HepG2 (cell line): ENCODE measurements at regions not wholly inside any gene's neighbourhood (a gene's known extent, or its start where the extent isn't known, plus 50 kb on each side); places are given as distances from the start of the nearest gene placed in this dataset.

Source experiments
- ATAC-seq: fragments of 200-7000 bp; cut with Tn5 transposase; 3 replicates; pipeline ENCODE4 v1.9.1; 2020; ENCODE audit warnings: mild to moderate bottlenecking, moderate library complexity
- BruUV-seq: library from RNA; stranded (reverse); fragments of 400-500 nt; replicated peaks from 2 replicates; lab custom pipeline; 2021; lab: Mats Ljungman, UMichigan
- CTCF ChIA-PET: fragments of 300-600 bp; formaldehyde crosslinking; extraction: SDS; loops from one replicate; lab custom pipeline; 2021; ENCODE audit warnings: low total read pairs, inconsistent platforms, low intra/inter-chr PET ratio; lab: Yijun Ruan, JAX
- POLR2A ChIA-PET: fragments of 350-600 bp; sonication (Branson Sonifier 250); formaldehyde crosslinking; loops from one replicate; lab custom pipeline; 2020; ENCODE audit warnings: antibody characterized with exemption, inconsistent platforms; lab: Yijun Ruan, JAX
- DNase-seq: peaks from one replicate; pipeline ENCODE4 v3.0.0-alpha.2; 2015; ENCODE audit warnings: low spot score
- FAIRE-seq: peaks from 3 replicates; lab custom pipeline; 2011; peaks lifted over from hg19 to GRCh38; lab: Jason Lieb, UNC
- H2AFZ ChIP-seq: one replicate; pipeline ENCODE4 v1.6.1; 2011; ENCODE audit warnings: low read length, inconsistent platforms
- H3K27ac ChIP-seq: fragments of 300-600 bp; 3 replicates; pipeline ENCODE4 v1.8.0; 2011; ENCODE audit warnings: mixed run types, mild to moderate bottlenecking, mixed read lengths, low read length, inconsistent platforms; ENCODE audit not compliant: insufficient read depth; ENCODE audit errors: extremely low read length
- H3K27me3 ChIP-seq, 2 experiments: fragments of 200-600 bp in 1 of 2; 2 replicates in 1 of 2; 3 replicates in 1 of 2; pipeline versions ENCODE4 v1.6.0 to v1.8.0; 2011; ENCODE audit warnings: low read length in 2 of 2, mild to moderate bottlenecking in 2 of 2, moderate library complexity in 2 of 2, inconsistent platforms in 1 of 2; ENCODE audit not compliant: insufficient read depth in 2 of 2, control insufficient read depth in 1 of 2
- H3K36me3 ChIP-seq, 2 experiments: fragments of 200-600 bp in 1 of 2; replicated peaks in 1 of 2; 2 replicates in 1 of 2; 3 replicates in 1 of 2; pipeline versions ENCODE4 v1.5.1 to v1.8.0; 2011; ENCODE audit warnings: low read length in 2 of 2, inconsistent platforms in 1 of 2; ENCODE audit not compliant: insufficient read depth in 2 of 2, control insufficient read depth in 1 of 2
- H3K4me1 ChIP-seq: 2 replicates; pipeline ENCODE4 v1.5.1; 2012; ENCODE audit warnings: low read length, inconsistent platforms; ENCODE audit not compliant: insufficient read depth
- H3K4me2 ChIP-seq: 2 replicates; pipeline ENCODE4 v1.6.0; 2011; ENCODE audit warnings: low read depth, low read length, inconsistent platforms
- H3K4me3 ChIP-seq, 3 experiments: fragments of 200-600 bp in 1 of 3; sonication (generic), shearing (Covaris generic) in 1 of 3; replicated peaks in 1 of 3; 2 replicates each; pipeline ENCODE4 v1.5.1; 2011 to 2016; ENCODE audit warnings: low read length in 3 of 3, inconsistent platforms in 2 of 3, low read depth in 2 of 3, mild to moderate bottlenecking in 2 of 3, control low read depth in 1 of 3, mixed read lengths in 1 of 3; ENCODE audit not compliant: insufficient read depth in 1 of 3
- H3K79me2 ChIP-seq: one replicate; pipeline ENCODE4 v1.6.1; 2011; ENCODE audit warnings: low read length, inconsistent platforms; ENCODE audit not compliant: insufficient read depth
- H3K9ac ChIP-seq: 2 replicates; pipeline ENCODE4 v1.6.0; 2011; ENCODE audit warnings: mild to moderate bottlenecking, low read depth, low read length, inconsistent platforms; ENCODE audit not compliant: insufficient read depth
- H3K9me3 ChIP-seq: 2 replicates; pipeline ENCODE4 v1.5.1; 2012; ENCODE audit warnings: mild to moderate bottlenecking, low read length
- H4K20me1 ChIP-seq: 2 replicates; pipeline ENCODE4 v1.6.0; 2011; ENCODE audit warnings: inconsistent platforms, mild to moderate bottlenecking, low read length, moderate library complexity; ENCODE audit not compliant: insufficient read depth
- CBX5 ChIP-seq: sonication (generic); formaldehyde crosslinking; IDR thresholded peaks from 2 replicates; pipeline ENCODE4 v1.4.0; 2020; ENCODE audit warnings: missing genetic modification reagents, borderline replicate concordance
- CERS6 ChIP-seq: sonication (generic); formaldehyde crosslinking; IDR thresholded peaks from 2 replicates; pipeline ENCODE4 v1.5.0; 2020; ENCODE audit warnings: missing genetic modification reagents
- DDIT3 ChIP-seq: sonication (generic); formaldehyde crosslinking; IDR thresholded peaks from 2 replicates; pipeline ENCODE4 v1.4.0; 2020; ENCODE audit warnings: mild to moderate bottlenecking, missing genetic modification reagents
- HMG20B ChIP-seq: conservative IDR thresholded peaks from 2 replicates; pipeline ENCODE4 v1.6.1; 2016; ENCODE audit warnings: missing genetic modification reagents, missing compliant biosample characterization
- HMGXB3 ChIP-seq: sonication (generic); formaldehyde crosslinking; IDR thresholded peaks from 2 replicates; pipeline ENCODE4 v1.4.0; 2020; ENCODE audit warnings: missing genetic modification reagents, borderline replicate concordance
- PAF1 ChIP-seq: IDR thresholded peaks from 2 replicates; pipeline ENCODE4 v1.6.1; 2016; ENCODE audit warnings: missing genetic modification reagents, missing compliant biosample characterization
- SETDB1 ChIP-seq: sonication (generic); formaldehyde crosslinking; IDR thresholded peaks from 2 replicates; pipeline ENCODE4 v1.5.1; 2020; ENCODE audit warnings: missing genetic modification reagents, mild to moderate bottlenecking, borderline replicate concordance
- THAP11 ChIP-seq: IDR thresholded peaks from 2 replicates; pipeline ENCODE4 v1.6.1; 2016; ENCODE audit warnings: missing biosample characterization, missing genetic modification reagents
- ZFP62 ChIP-seq: sonication (generic); formaldehyde crosslinking; IDR thresholded peaks from 2 replicates; pipeline ENCODE4 v1.4.0; 2020; ENCODE audit warnings: missing genetic modification reagents
- ZNF326 ChIP-seq: sonication (generic); formaldehyde crosslinking; IDR thresholded peaks from 2 replicates; pipeline ENCODE4 v1.4.0; 2020; ENCODE audit warnings: missing genetic modification reagents, borderline replicate concordance
- ZNF513 ChIP-seq: sonication (generic); formaldehyde crosslinking; conservative IDR thresholded peaks from 2 replicates; pipeline ENCODE4 v1.5.0; 2020; ENCODE audit warnings: missing genetic modification reagents
- ZNF780A ChIP-seq: sonication (generic); formaldehyde crosslinking; IDR thresholded peaks from 2 replicates; pipeline ENCODE4 v1.8.0; 2022; ENCODE audit warnings: mild to moderate bottlenecking, missing genetic modification reagents, moderate library complexity
- WGBS: methylation state at CpG from one replicate; pipeline ENCODE4 v1.1.6; 2017; ENCODE audit warnings: low lambda C conversion rate; 5-methylcytosine and 5-hydroxymethylcytosine counted together
- in situ Hi-C: cut with HindIII; loops from 2 replicates; pipeline ENCODE4 v1.10.0; 2017; ENCODE audit warnings: low pct_unique_long_range_greater_than_20kb; ENCODE audit not compliant: extremely low pct_ligation_motif_present
- intact Hi-C: fragments of 100-400 bp; cut with micrococcal nuclease; formaldehyde crosslinking; loops from one replicate; pipeline ENCODE4 v1.10.0; 2022; ENCODE audit not compliant: unreplicated experiment
- TF ChIP-seq, protein P1 (sequence below): sonication (generic); formaldehyde crosslinking; IDR thresholded peaks from 2 replicates; pipeline ENCODE4 v1.4.0; 2020; ENCODE audit warnings: missing genetic modification reagents

GRCh38 chr4:175071123-175071522 lies 153.0 kb downstream of the ADAM29 start:
- no peak for FAIRE-seq
- H3K36me3 ChIP-seq, result no peaks in the 10 kb centered on the region
- no TSS peak for BruUV-seq
- under 1% methylated on average over 3 of the region's 3 CpGs for WGBS
- TF ChIP-seq ZFP62 (no peak), CBX5 (CRISPR knock-in tag) (no peak), SETDB1 (CRISPR knock-in tag) (no peak), DDIT3 (no peak), ZNF780A (no peak), PAF1 (no peak), CERS6 (no peak), ZNF326 (CRISPR knock-in tag) (no peak), ZNF513 (CRISPR knock-in tag) (no peak), HMG20B (CRISPR knock-in tag) (no peak), THAP11 (no peak), HMGXB3 (CRISPR knock-in tag) (no peak)
- TF ChIP-seq, protein P1, sequence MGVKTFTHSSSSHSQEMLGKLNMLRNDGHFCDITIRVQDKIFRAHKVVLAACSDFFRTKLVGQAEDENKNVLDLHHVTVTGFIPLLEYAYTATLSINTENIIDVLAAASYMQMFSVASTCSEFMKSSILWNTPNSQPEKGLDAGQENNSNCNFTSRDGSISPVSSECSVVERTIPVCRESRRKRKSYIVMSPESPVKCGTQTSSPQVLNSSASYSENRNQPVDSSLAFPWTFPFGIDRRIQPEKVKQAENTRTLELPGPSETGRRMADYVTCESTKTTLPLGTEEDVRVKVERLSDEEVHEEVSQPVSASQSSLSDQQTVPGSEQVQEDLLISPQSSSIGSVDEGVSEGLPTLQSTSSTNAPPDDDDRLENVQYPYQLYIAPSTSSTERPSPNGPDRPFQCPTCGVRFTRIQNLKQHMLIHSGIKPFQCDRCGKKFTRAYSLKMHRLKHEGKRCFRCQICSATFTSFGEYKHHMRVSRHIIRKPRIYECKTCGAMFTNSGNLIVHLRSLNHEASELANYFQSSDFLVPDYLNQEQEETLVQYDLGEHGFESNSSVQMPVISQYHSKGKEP (CRISPR knock-in tag), result no peak
- in situ Hi-C loops, result no loop called here
- intact Hi-C loops, result no loop called here
- H3K9ac ChIP-seq, result no peak overlapping the region
- H3K27ac ChIP-seq, result no peak overlapping the region
- DNase-seq, result no peak
- peaks cover 81% of the 10 kb centered on the region for H3K9me3 ChIP-seq
- CTCF ChIA-PET, result no interaction called here
- H3K4me1 ChIP-seq, result no peaks in the 10 kb centered on the region
- no peak overlapping the region for H2AFZ ChIP-seq
- POLR2A ChIA-PET, result no interaction called here
- no peaks in the 10 kb centered on the region for H4K20me1 ChIP-seq
- no peak for ATAC-seq
- no peak overlapping the region for H3K4me3 ChIP-seq
- no peaks in the 10 kb centered on the region for H3K79me2 ChIP-seq
- no peak overlapping the region for H3K4me2 ChIP-seq
- H3K27me3 ChIP-seq, result no peaks in the 10 kb centered on the region
